ENCODE measurements at regions not wholly inside any gene's neighbourhood (a gene's known extent, or its start where the extent isn't known, plus 50 kb on each side); places are given as distances from the start of the nearest gene placed in this dataset.

DNA sequence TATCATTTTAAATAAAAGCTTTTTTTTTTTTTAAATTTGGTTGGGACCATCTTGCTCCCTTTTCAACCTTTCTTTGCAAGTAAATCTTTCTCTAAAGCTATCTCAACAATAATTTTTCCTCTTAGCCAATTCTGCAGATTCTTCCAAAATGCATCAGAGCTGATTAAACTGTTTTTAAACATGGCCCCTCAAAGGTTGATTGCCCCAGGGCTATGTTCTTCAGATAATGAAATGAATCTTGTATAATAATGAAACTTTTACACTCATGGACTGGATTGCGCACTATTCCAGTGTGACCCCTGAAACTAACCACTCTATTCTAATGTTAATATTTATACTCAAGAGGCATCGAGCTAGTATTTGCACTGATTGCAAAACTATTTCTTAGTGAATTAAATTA lies 222.8 kb upstream of the PRDM9 start:
- intact Hi-C loops (cut with DNase I), result no loop called here
- WGBS, 2 donors, result 62 to 68% methylated on average over 2 of the region's 2 CpGs

DNA sequence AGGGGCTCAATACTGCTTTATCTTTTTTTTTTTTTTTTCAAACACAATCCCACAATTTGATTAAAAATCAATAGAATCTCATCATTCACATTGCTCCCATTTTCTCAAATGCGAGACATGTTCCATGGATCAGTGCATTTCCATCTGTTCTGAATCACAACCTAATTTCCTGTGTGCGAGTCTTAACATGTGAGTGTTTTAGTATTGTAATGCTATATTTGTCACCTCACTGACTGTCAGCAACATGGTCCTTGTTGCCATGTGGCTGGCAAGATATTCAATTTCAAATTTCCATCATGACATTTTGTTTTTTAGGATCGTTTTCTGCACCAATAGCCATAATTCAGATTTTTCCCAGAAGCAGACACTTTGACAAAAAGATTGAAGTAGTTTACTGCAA lies 233.2 kb upstream of the PRDM9 start:
- no peaks in the 10 kb centered on the region for H3K9me3 ChIP-seq
- no peaks in the 10 kb centered on the region for H3K4me1 ChIP-seq
- no peak overlapping the region for H3K4me3 ChIP-seq
- H3K36me3 ChIP-seq (replicated peaks in 1 of 2; ENCODE audit: insufficient read depth in 1 of 2, low read depth in 2 of 2), result no peaks in the 10 kb centered on the region
- DNase-seq (no peak), ATAC-seq (no peak)
- intact Hi-C loops (cut with DNase I), result no loop called here
- 64 to 79% methylated on average over 3 of the region's 3 CpGs for WGBS, 2 donors
- no peaks in the 10 kb centered on the region for H3K27me3 ChIP-seq
- TF ChIP-seq POLR2A (IDR thresholded peaks at IDR 0.05), result no peak
- TF ChIP-seq, protein P1, sequence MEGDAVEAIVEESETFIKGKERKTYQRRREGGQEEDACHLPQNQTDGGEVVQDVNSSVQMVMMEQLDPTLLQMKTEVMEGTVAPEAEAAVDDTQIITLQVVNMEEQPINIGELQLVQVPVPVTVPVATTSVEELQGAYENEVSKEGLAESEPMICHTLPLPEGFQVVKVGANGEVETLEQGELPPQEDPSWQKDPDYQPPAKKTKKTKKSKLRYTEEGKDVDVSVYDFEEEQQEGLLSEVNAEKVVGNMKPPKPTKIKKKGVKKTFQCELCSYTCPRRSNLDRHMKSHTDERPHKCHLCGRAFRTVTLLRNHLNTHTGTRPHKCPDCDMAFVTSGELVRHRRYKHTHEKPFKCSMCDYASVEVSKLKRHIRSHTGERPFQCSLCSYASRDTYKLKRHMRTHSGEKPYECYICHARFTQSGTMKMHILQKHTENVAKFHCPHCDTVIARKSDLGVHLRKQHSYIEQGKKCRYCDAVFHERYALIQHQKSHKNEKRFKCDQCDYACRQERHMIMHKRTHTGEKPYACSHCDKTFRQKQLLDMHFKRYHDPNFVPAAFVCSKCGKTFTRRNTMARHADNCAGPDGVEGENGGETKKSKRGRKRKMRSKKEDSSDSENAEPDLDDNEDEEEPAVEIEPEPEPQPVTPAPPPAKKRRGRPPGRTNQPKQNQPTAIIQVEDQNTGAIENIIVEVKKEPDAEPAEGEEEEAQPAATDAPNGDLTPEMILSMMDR (IDR thresholded peaks at IDR 0.05), result no peak
- H3K27ac ChIP-seq, result no peak overlapping the region

More for the DNA sequence above, 222.8 kb upstream of the PRDM9 start:
- Histone ChIP-seq H3K27me3 (no peaks in the 10 kb centered on the region), H3K4me1 (no peaks in the 10 kb centered on the region), H3K36me3 (replicated peaks in 1 of 2; ENCODE audit: insufficient read depth in 1 of 2, low read depth in 2 of 2) (no peaks in the 10 kb centered on the region), H3K9me3 (no peaks in the 10 kb centered on the region), H3K4me3 (no peak overlapping the region), H3K27ac (no peak overlapping the region)
- no peak for ATAC-seq
- no peak for DNase-seq
- TF ChIP-seq POLR2A (IDR thresholded peaks at IDR 0.05), result no peak
- TF ChIP-seq, protein P1 (IDR thresholded peaks at IDR 0.05), result no peak

DNA sequence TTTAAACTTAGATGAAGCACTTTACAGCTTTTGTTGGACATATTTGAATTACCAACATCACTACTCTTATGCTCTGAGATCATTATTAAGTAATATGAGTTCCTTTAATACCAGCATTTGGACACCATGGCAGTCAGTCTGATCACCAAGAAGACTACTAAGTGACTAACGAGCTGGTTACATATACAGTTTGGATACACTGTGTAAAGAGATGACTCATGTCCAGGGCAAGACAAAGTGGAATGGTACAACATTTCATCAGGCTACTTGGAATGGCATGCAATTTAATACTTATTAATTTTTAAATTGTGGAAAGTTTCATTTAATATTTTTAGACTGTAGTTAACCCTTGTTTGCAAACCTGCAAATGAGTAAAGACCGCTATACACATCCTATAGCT lies 237.4 kb upstream of the PRDM9 start:
- no peak for TF ChIP-seq POLR2A (IDR thresholded peaks at IDR 0.05)
- TF ChIP-seq, protein P1 (IDR thresholded peaks at IDR 0.05), result no peak
- intact Hi-C loops (cut with DNase I), result no loop called here
- no peaks in the 10 kb centered on the region for H3K4me1 ChIP-seq
- ATAC-seq, result no peak
- DNase-seq, result no peak
- H3K36me3 ChIP-seq (replicated peaks in 1 of 2; ENCODE audit: insufficient read depth in 1 of 2, low read depth in 2 of 2), result no peaks in the 10 kb centered on the region
- H3K27ac ChIP-seq, result no peak overlapping the region
- H3K9me3 ChIP-seq, result no peaks in the 10 kb centered on the region
- H3K4me3 ChIP-seq, result no peak overlapping the region
- no peaks in the 10 kb centered on the region for H3K27me3 ChIP-seq
- 40 to 64% methylated on average over 2 of the region's 2 CpGs for WGBS, 2 donors

DNA sequence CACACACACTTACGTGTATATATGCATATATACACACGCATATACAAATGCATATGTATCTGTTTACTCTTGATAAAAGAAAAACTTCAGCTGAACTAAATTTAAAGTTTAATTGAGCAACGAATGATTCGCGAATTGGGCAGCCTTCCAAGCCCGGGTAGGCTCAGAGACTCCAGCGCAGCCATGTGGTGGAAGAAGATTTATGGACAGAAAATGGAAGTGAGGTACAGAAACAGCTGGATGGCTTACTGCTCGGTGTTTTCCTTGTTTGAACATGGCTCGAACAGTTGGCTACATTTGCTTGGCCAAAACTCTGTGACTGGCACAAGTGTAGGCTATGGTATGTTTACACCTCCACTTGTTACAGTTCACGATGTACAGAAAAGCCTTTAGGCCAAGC lies 239.3 kb upstream of the PRDM9 start:
- Histone ChIP-seq H3K4me3 (no peak overlapping the region), H3K36me3 (replicated peaks in 1 of 2; ENCODE audit: insufficient read depth in 1 of 2, low read depth in 2 of 2) (no peaks in the 10 kb centered on the region), H3K9me3 (no peaks in the 10 kb centered on the region), H3K27ac (no peak overlapping the region), H3K27me3 (no peaks in the 10 kb centered on the region), H3K4me1 (no peaks in the 10 kb centered on the region)
- 54 to 60% methylated on average over 10 of the region's 10 CpGs for WGBS, 2 donors
- intact Hi-C loops (cut with DNase I), result no loop called here
- TF ChIP-seq POLR2A (IDR thresholded peaks at IDR 0.05), result no peak
- TF ChIP-seq, protein P1 (IDR thresholded peaks at IDR 0.05), result no peak
- ATAC-seq (no peak), DNase-seq (no peak)

DNA sequence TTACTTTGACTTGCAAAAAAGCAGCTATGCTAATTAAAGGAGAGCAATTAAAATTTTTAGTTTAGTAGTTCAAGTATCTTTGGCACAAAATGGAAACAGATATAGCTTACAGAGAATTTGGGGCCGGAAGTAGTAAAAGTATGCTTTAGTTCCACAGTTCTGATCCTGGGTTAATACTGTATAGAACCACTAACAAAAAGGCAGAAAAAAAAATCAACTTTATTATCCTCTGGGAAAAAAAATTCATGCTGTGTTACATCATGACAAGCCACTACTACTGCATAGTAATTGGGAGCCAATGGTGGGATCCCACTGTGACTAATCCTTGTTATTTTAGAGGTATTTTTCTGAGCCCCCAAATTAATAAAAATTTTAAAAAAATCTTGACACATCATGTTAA lies 246.8 kb upstream of the PRDM9 start:
- no peaks in the 10 kb centered on the region for H3K9me3 ChIP-seq
- DNase-seq (no peak), ATAC-seq (no peak)
- WGBS, 2 donors, result 73 to 82% methylated on average over 1 of the region's 1 CpG
- TF ChIP-seq POLR2A (IDR thresholded peaks at IDR 0.05), result no peak
- TF ChIP-seq, protein P1 (IDR thresholded peaks at IDR 0.05), result no peak
- no peaks in the 10 kb centered on the region for H3K27me3 ChIP-seq
- no peaks in the 10 kb centered on the region for H3K36me3 ChIP-seq (replicated peaks in 1 of 2; ENCODE audit: insufficient read depth in 1 of 2, low read depth in 2 of 2)
- intact Hi-C loops (cut with DNase I), result no loop called here
- H3K4me3 ChIP-seq, result no peak overlapping the region
- H3K27ac ChIP-seq, result no peak overlapping the region
- no peaks in the 10 kb centered on the region for H3K4me1 ChIP-seq

Measured in body of pancreas (tissue), 4 donors.